Pancreas (tissue), 10 donors: ENCODE measurements at regions not wholly inside any gene's neighbourhood (a gene's known extent, or its start where the extent isn't known, plus 50 kb on each side); places are given as distances from the start of the nearest gene placed in this dataset.
"Not testable (repeated sequence)": the region's sequence is repeated elsewhere in the genome, so short reads cannot be mapped to it uniquely, and the experiment has no call there.

ENCODE experiments used
- ATAC-seq, 4 donors: fragments of 200-7000 bp; cut with Tn5 transposase; one replicate each; pipeline versions ENCODE4 v1.8.0 to v1.9.1; 2020; ENCODE audit warnings: mild to moderate bottlenecking in 4 of 4, moderate library complexity in 4 of 4
- DNase-seq, 6 donors: peaks; one replicate each; pipeline ENCODE4 v3.0.0-alpha.2; 2020
- FAIRE-seq: peaks from 2 replicates; lab custom pipeline; 2012; peaks lifted over from hg19 to GRCh38; lab: Jason Lieb, UNC
- H3K27ac ChIP-seq, 4 donors: fragments of 200-600 bp; sonication (generic); 1 replicate in 3 of 4; 2 replicates in 1 of 4; pipeline versions ENCODE4 v1.5.0 to v1.8.0; 2020
- H3K27me3 ChIP-seq, 4 donors: fragments of 200-600 bp; one replicate each; pipeline ENCODE4 v1.8.0; 2021
- H3K36me3 ChIP-seq, 3 donors: fragments of 200-600 bp; sonication (generic) in 1 of 3; one replicate each; pipeline versions ENCODE4 v1.5.0 to v1.8.0; 2020 to 2021
- H3K4me1 ChIP-seq, 3 donors: fragments of 200-600 bp; one replicate each; pipeline ENCODE4 v1.8.0; 2021
- H3K4me3 ChIP-seq, 4 donors: fragments of 200-600 bp; sonication (generic) in 2 of 4; one replicate each; pipeline versions ENCODE4 v1.5.0 to v1.8.0; 2020 to 2021
- H3K9me3 ChIP-seq, 4 donors: fragments of 200-600 bp; one replicate each; pipeline ENCODE4 v1.8.0; 2021
- WGBS, 2 donors: extraction: QIAGEN DNeasy Blood & Tissue Kit; methylation state at CpG; one replicate each; pipeline ENCODE4 v1.1.7; 2013; 5-methylcytosine and 5-hydroxymethylcytosine counted together
- intact Hi-C, 3 donors: fragments of 100-400 bp; cut with DNase I; formaldehyde crosslinking; loops; one replicate each; pipeline versions ENCODE4 v1.11.1 to v1.14.2; 2022
- TF ChIP-seq, protein P1 (sequence below), 4 donors: fragments of 200-600 bp; sonication (generic) in 3 of 4; IDR thresholded peaks; one replicate each; pipeline versions ENCODE4 v1.5.0 to v1.8.0; 2021; ENCODE audit warnings: antibody characterized with exemption in 4 of 4
- donor health status: healthy with polysubstance abuse.
- donor health status: DM: no; HTN: no; CAD: no; lungs with moderate emphysema.
- donor health status: DM: no; HTN: no; CAD: no.
- donor health status: control.
- donor health status: control.
- donor health status: Bipolar disorder and iron deficiency.
- donor health status: DM: yes; HTN: yes; CAD: no.
- donor health status: DM: no; HTN: no; CAD: no.
- donor health status: DM: no; HTN: no; CAD: no.
- donor health status: DM: yes; HTN: yes; CAD: no.

DNA sequence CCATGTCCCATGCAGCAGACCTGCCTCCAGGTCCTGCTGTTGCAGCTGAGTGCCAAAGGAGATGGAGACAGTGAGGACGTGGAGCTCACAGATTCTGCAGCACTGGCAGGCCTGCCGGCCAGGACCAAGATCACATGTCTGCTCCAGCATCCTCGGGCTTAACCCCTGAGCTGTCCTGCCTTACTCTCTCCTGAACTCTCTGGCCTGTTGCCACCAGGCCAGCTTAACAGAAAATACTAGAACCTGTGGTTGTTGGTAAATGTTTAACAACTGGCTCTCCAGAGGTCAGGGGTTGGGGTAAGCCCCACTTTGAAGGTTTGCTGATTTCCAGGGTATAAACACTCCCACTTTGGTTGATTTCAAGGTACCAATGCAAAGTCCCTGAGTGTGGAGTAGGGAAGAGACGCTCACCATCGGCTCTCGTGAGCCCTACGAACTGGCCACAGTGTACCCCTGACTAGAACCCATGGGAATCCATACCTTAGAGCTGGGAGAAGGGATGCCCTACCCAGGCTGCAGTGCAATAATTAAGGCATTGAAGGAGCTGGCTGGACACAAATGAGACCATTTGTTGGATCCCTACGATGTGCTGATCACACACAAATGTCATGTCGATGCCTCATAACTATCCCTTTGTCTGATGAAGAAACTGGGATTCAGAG lies 147.9 kb downstream of the OR4M2 start:
- FAIRE-seq: no peak
- H3K4me1 ChIP-seq: no peaks in the 10 kb centered on the region
- 49 to 71% methylated on average over 9 of the region's 9 CpGs for WGBS, 2 donors
- H3K36me3 ChIP-seq: no peaks in the 10 kb centered on the region
- H3K27ac ChIP-seq: no peak overlapping the region
- no peak for ATAC-seq
- no peaks in the 10 kb centered on the region for H3K9me3 ChIP-seq
- no peak for DNase-seq
- intact Hi-C loops: no loop called here
- H3K4me3 ChIP-seq: no peak overlapping the region
- no peaks in the 10 kb centered on the region for H3K27me3 ChIP-seq
- TF ChIP-seq, protein P1, sequence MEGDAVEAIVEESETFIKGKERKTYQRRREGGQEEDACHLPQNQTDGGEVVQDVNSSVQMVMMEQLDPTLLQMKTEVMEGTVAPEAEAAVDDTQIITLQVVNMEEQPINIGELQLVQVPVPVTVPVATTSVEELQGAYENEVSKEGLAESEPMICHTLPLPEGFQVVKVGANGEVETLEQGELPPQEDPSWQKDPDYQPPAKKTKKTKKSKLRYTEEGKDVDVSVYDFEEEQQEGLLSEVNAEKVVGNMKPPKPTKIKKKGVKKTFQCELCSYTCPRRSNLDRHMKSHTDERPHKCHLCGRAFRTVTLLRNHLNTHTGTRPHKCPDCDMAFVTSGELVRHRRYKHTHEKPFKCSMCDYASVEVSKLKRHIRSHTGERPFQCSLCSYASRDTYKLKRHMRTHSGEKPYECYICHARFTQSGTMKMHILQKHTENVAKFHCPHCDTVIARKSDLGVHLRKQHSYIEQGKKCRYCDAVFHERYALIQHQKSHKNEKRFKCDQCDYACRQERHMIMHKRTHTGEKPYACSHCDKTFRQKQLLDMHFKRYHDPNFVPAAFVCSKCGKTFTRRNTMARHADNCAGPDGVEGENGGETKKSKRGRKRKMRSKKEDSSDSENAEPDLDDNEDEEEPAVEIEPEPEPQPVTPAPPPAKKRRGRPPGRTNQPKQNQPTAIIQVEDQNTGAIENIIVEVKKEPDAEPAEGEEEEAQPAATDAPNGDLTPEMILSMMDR (IDR thresholded peaks at IDR 0.05): no peak

DNA sequence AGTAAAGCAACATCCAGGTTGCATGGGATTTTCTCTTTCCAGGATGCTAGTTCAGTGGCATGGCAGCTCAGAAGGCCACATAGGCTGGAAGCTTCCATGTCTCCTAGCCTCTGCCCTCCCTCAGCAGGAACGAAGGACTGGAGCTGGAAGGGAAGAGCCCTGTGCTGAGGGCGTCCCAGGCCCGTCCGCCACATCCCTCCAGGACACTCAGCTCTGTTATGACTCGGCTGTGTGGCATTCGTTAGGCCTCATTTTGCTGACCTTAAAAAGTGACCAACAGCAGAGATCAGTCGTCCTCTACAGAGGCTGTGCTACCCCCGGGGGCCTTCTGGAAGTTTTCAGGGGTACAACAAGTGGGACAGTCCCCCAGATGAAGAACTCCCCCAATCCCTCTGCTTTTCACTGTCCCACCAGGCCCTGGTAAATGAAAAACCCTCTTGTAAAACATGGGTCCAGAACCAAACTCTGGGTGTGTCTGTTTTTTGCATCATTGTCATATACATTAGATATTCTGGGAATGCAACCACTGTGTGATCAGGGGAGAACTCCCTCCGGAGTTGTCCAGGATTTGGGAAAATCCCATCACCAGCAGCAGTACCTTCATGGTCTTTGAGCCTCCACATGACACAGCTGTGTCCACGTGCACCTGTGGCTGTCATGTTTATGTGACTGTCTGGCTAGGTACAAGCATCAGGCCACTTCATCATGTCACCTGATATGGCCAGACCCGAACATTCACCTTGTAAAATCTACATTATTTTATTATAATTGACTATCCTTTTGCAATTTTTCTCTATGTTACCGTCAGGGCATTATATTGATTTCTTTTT lies 149.9 kb downstream of the OR4M2 start:
- TF ChIP-seq, protein P1 (IDR thresholded peaks at IDR 0.05): no peak
- Histone ChIP-seq H3K9me3 (no peaks in the 10 kb centered on the region), H3K4me1 (no peaks in the 10 kb centered on the region), H3K36me3 (no peaks in the 10 kb centered on the region), H3K4me3 (no peak overlapping the region), H3K27me3 (no peaks in the 10 kb centered on the region), H3K27ac (no peak overlapping the region)
- no peak for FAIRE-seq
- no peak for ATAC-seq
- intact Hi-C loops: no loop called here
- DNase-seq: no peak
- WGBS, 2 donors: 35 to 42% methylated on average over 12 of the region's 12 CpGs

DNA sequence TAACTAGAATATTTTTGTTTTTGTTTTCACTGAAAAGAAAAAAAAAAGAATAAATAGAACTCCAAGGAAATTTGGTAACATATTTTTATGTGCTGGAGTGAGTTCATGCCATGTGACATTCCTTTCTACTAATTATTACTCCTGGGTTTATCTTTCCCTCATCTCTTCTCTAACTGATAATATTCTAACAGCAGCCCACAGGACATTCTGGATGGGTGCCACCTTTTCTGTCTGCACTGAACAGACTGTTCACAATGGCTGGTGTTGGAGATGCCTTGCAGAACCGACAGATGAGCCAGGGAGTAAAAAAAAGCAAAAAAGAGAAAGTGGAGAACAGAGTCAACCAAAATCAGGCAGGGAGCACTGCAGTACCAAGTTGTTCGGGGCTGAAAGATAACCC lies 151.3 kb downstream of the OR4M2 start:
- H3K27ac ChIP-seq: no peak overlapping the region
- no peaks in the 10 kb centered on the region for H3K27me3 ChIP-seq
- intact Hi-C loops: no loop called here
- H3K9me3 ChIP-seq: no peaks in the 10 kb centered on the region
- FAIRE-seq (no peak), DNase-seq (no peak), ATAC-seq (no peak)
- 21 to 40% methylated on average over 2 of the region's 2 CpGs for WGBS, 2 donors
- H3K36me3 ChIP-seq: no peaks in the 10 kb centered on the region
- no peaks in the 10 kb centered on the region for H3K4me1 ChIP-seq
- TF ChIP-seq, protein P1 (IDR thresholded peaks at IDR 0.05): no peak
- H3K4me3 ChIP-seq: no peak overlapping the region

DNA sequence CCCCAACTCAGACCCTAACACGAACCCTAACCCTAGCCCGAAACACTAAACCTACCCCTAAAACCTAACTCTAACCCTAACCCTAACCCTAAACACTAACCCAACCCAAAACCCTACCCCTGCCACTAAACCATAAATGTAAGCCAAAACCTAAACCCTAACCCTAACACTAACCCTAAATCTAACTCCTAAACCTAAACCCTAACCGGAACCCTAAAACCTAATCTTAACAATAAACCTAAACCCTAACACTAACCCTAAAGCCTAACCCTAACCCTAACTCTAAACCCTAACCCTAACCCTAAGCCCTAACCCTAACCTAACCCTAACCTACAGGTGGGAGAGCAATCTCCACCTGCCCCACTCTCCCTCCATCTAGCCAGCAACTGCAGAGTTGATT lies 152.3 kb downstream of the OR4M2 start:
- intact Hi-C loops: no loop called here
- Histone ChIP-seq H3K4me1 (no peaks in the 10 kb centered on the region), H3K36me3 (no peaks in the 10 kb centered on the region), H3K4me3 (no peak overlapping the region), H3K9me3 (no peaks in the 10 kb centered on the region), H3K27me3 (no peaks in the 10 kb centered on the region), H3K27ac (no peak overlapping the region)
- no peak for DNase-seq
- ATAC-seq: no peak
- WGBS, 2 donors: 66 to 87% methylated on average over 3 of the region's 3 CpGs
- TF ChIP-seq, protein P1 (IDR thresholded peaks at IDR 0.05): no peak
- FAIRE-seq: no peak

DNA sequence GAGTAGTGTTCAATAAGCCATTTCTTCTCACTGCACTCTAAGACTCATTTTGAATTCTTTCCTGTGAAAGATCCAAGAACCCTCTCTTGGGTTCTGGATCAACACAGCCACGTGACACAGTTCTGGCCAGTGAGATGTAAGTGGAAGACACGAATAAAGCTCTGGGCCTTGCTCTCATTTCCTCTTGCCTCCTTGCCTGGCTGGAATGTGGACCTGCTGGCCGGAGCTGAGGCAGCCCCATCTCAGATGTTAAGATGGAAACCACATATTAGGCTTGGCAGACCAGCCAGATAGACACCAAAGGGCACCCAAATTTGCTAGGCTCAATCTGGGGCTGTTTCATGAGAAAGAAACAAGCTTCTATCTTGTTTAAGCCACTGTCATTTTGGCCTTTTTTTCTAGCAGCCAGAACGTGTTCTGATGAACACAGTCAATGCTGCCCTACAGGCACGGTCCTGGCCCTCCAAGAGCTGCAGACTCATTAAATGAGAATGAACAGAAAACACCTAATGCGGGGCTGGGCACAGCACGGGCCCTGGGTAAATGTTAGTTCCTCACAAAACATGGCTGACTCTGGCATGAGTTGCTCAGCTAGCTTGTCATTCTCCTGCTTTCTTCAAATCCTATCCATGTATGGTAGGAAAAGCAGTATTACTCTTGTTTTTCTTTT lies 155.1 kb downstream of the OR4M2 start:
- FAIRE-seq, DNase-seq: not testable (repeated sequence)

More for the DNA sequence above, 155.1 kb downstream of the OR4M2 start:
- H3K4me1 ChIP-seq, H3K4me3 ChIP-seq, intact Hi-C loops, H3K9me3 ChIP-seq, ATAC-seq, H3K27me3 ChIP-seq, H3K27ac ChIP-seq, H3K36me3 ChIP-seq: not testable (repeated sequence)
- 34 to 50% methylated on average over 7 of the region's 7 CpGs for whole genome bisulfite sequencing, 2 donors
